NCI-H2171 (cell line): ENCODE measurements at regions not wholly inside any gene's neighbourhood (a gene's known extent, or its start where the extent isn't known, plus 50 kb on each side); places are given as distances from the start of the nearest gene placed in this dataset.
"Not testable (repeated sequence)": the region's sequence is repeated elsewhere in the genome, so short reads cannot be mapped to it uniquely, and the experiment has no call there.

Experiments
- DNase-seq: peaks from one replicate; lab custom pipeline; 2025; lab: John Stamatoyannopoulos, UW

- no peak for DNase-seq
These were observed 122.0 kb downstream of the CT47B1 start for GRCh38 chrX:120753413-120754251.

- DNase-seq, result no peak
These were observed 122.7 kb upstream of the C1GALT1C1 start for GRCh38 chrX:120752431-120753082.

GRCh38 chrX:120751683-120752082 is 121.8 kb upstream of the C1GALT1C1 start:
- DNase-seq, result no peak

- DNase-seq, result no peak
These were observed 120.5 kb upstream of the C1GALT1C1 start for GRCh38 chrX:120750381-120750780.

- DNase-seq, result no peak
These were observed 119.4 kb upstream of the C1GALT1C1 start for GRCh38 chrX:120749141-120749846.

- DNase-seq, result no peak
These were observed 116.3 kb upstream of the C1GALT1C1 start for GRCh38 chrX:120746153-120746552.

GRCh38 chrX:120742946-120743665 is 113.3 kb upstream of the C1GALT1C1 start:
- no peak for DNase-seq

GRCh38 chrX:120741452-120741851 is 111.6 kb upstream of the C1GALT1C1 start:
- no peak for DNase-seq

- DNase-seq, result no peak
These were observed 110.2 kb upstream of the C1GALT1C1 start for GRCh38 chrX:120740072-120740471.

- no peak for DNase-seq
These were observed 109.4 kb upstream of the C1GALT1C1 start for GRCh38 chrX:120739300-120739699.

GRCh38 chrX:120736989-120737388 is 107.1 kb upstream of the C1GALT1C1 start:
- no peak for DNase-seq

GRCh38 chrX:120735966-120736365 is 106.1 kb upstream of the C1GALT1C1 start:
- DNase-seq, result no peak

- DNase-seq, result no peak
These were observed 103.0 kb upstream of the C1GALT1C1 start for GRCh38 chrX:120732879-120733278.

- no peak for DNase-seq
These were observed 102.6 kb upstream of the C1GALT1C1 start for GRCh38 chrX:120732461-120732860.

- no peak for DNase-seq
These were observed 101.5 kb upstream of the C1GALT1C1 start for GRCh38 chrX:120731386-120731785.

GRCh38 chrX:120729506-120730255 is 99.8 kb upstream of the C1GALT1C1 start:
- not testable (repeated sequence) for DNase-seq

GRCh38 chrX:120727911-120728310 is 98.1 kb upstream of the C1GALT1C1 start:
- DNase-seq, result no peak

- no peak for DNase-seq
These were observed 97.6 kb upstream of the C1GALT1C1 start for GRCh38 chrX:120727452-120727851.

GRCh38 chrX:120726294-120726693 is 96.4 kb upstream of the C1GALT1C1 start:
- no peak for DNase-seq

- DNase-seq, result no peak
These were observed 96.0 kb upstream of the C1GALT1C1 start for GRCh38 chrX:120725874-120726273.

- DNase-seq, result no peak
These were observed 89.8 kb upstream of the C1GALT1C1 start for GRCh38 chrX:120719622-120720021.
